ENCODE measurements at regions not wholly inside any gene's neighbourhood (a gene's known extent, or its start where the extent isn't known, plus 50 kb on each side); places are given as distances from the start of the nearest gene placed in this dataset.

DNA sequence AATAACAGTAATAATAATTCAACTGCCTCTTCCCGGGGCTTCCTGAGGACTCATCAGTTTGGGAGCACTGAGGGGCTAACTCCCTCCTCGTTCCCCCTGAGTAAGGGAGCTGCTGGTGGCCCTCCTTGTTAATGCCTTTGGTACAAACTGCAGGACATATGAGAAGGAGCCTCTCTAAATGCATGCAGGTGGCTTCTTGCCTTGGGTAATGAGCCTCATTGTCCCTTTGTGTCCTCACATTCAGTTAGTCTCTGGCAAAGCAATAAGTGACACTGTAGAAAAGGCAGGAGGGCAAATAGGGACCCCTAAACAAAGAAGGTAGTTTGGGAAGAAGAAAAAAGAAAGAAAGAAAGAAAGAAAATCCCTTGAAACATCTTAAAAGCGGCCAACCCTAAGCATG is 95.4 kb upstream of the ERCC6L2 start:
- TF ChIP-seq, protein P1, sequence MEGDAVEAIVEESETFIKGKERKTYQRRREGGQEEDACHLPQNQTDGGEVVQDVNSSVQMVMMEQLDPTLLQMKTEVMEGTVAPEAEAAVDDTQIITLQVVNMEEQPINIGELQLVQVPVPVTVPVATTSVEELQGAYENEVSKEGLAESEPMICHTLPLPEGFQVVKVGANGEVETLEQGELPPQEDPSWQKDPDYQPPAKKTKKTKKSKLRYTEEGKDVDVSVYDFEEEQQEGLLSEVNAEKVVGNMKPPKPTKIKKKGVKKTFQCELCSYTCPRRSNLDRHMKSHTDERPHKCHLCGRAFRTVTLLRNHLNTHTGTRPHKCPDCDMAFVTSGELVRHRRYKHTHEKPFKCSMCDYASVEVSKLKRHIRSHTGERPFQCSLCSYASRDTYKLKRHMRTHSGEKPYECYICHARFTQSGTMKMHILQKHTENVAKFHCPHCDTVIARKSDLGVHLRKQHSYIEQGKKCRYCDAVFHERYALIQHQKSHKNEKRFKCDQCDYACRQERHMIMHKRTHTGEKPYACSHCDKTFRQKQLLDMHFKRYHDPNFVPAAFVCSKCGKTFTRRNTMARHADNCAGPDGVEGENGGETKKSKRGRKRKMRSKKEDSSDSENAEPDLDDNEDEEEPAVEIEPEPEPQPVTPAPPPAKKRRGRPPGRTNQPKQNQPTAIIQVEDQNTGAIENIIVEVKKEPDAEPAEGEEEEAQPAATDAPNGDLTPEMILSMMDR (conservative IDR thresholded peaks at IDR 0.05; ENCODE audit: low read depth, low read length), result no peak
- TF ChIP-seq POLR2A (IDR thresholded peaks at IDR 0.05; ENCODE audit: low read depth, low read length) (no peak), RAD21 (IDR thresholded peaks at IDR 0.05; ENCODE audit: low read length) (no peak), CEBPB (IDR thresholded peaks at IDR 0.05; ENCODE audit: low read depth, low read length) (no peak), MXI1 (IDR thresholded peaks at IDR 0.05; ENCODE audit: borderline replicate concordance, low read depth, low read length) (no peak), RFX5 (IDR thresholded peaks at IDR 0.05; ENCODE audit: low read depth, low read length) (no peak), BHLHE40 (IDR thresholded peaks at IDR 0.05; ENCODE audit: low read depth, low read length) (no peak), MAFK (IDR thresholded peaks at IDR 0.05; ENCODE audit: low read depth, low read length) (no peak), FOS (IDR thresholded peaks at IDR 0.05; ENCODE audit: low read depth, low read length) (no peak)
- TF ChIP-seq, protein P2, sequence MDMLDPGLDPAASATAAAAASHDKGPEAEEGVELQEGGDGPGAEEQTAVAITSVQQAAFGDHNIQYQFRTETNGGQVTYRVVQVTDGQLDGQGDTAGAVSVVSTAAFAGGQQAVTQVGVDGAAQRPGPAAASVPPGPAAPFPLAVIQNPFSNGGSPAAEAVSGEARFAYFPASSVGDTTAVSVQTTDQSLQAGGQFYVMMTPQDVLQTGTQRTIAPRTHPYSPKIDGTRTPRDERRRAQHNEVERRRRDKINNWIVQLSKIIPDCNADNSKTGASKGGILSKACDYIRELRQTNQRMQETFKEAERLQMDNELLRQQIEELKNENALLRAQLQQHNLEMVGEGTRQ (IDR thresholded peaks at IDR 0.05; ENCODE audit: low read depth, low read length), result no peak
- TF ChIP-seq, protein P3, sequence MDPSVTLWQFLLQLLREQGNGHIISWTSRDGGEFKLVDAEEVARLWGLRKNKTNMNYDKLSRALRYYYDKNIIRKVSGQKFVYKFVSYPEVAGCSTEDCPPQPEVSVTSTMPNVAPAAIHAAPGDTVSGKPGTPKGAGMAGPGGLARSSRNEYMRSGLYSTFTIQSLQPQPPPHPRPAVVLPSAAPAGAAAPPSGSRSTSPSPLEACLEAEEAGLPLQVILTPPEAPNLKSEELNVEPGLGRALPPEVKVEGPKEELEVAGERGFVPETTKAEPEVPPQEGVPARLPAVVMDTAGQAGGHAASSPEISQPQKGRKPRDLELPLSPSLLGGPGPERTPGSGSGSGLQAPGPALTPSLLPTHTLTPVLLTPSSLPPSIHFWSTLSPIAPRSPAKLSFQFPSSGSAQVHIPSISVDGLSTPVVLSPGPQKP (IDR thresholded peaks at IDR 0.05; ENCODE audit: borderline replicate concordance, low read depth, low read length), result no peak
